Vagina (tissue), 2 donors: ENCODE measurements at regions not wholly inside any gene's neighbourhood (a gene's known extent, or its start where the extent isn't known, plus 50 kb on each side); places are given as distances from the start of the nearest gene placed in this dataset.
A peak's percentile ranks its signal among the peaks of the same experiment; 100 is the strongest.

Experiments
- DNase-seq, 2 donors: peaks; one replicate each; pipeline ENCODE4 v3.0.0-alpha.2; 2017; ENCODE audit errors: extremely low spot score in 2 of 2
- H3K27ac ChIP-seq: fragments of 200-600 bp; sonication (generic); one replicate; pipeline ENCODE4 v1.5.1; 2019
- H3K27me3 ChIP-seq: fragments of 200-600 bp; sonication (generic); one replicate; pipeline ENCODE4 v1.5.1; 2019
- H3K36me3 ChIP-seq, 2 donors: fragments of 200-600 bp; sonication (generic); one replicate each; pipeline ENCODE4 v1.5.1; 2017 to 2019
- H3K4me1 ChIP-seq: fragments of 200-600 bp; sonication (generic); one replicate; pipeline ENCODE4 v1.5.1; 2019
- H3K4me3 ChIP-seq, 2 donors: fragments of 200-600 bp; sonication (generic); 1 replicate in 1 of 2; 2 replicates in 1 of 2; pipeline ENCODE4 v1.5.1; 2016 to 2019
- H3K9me3 ChIP-seq: fragments of 200-600 bp; sonication (generic); one replicate; pipeline ENCODE4 v1.5.1; 2019
- CTCF ChIP-seq, 3 experiments: fragments of 450-650 bp in 2 of 3; fragments of 200-600 bp in 1 of 3; sonication (generic) in 1 of 3; IDR thresholded peaks; one replicate each; pipeline ENCODE4 v1.5.1; 2017 to 2019; ENCODE audit warnings: antibody characterized with exemption in 3 of 3, mild to moderate bottlenecking in 2 of 3, moderate library complexity in 2 of 3
- POLR2A ChIP-seq, 2 donors: fragments of 450-650 bp; IDR thresholded peaks; one replicate each; pipeline ENCODE4 v1.6.1; 2017; ENCODE audit warnings: antibody characterized with exemption in 2 of 2, mild to moderate bottlenecking in 2 of 2, moderate library complexity in 2 of 2
- POLR2AphosphoS5 ChIP-seq, 2 donors: sonication (generic); formaldehyde crosslinking; IDR thresholded peaks; one replicate each; pipeline ENCODE4 v1.9.0; 2017; ENCODE audit warnings: antibody characterized with exemption in 2 of 2, mild to moderate bottlenecking in 2 of 2, low read depth in 1 of 2; ENCODE audit not compliant: insufficient read depth in 1 of 2
- intact Hi-C: fragments of 100-400 bp; cut with DNase I; formaldehyde crosslinking; loops from one replicate; pipeline ENCODE4 v1.15.1; 2023

GRCh38 chr2:128573116-128573515 lies 254.4 kb upstream of the HS6ST1 start:
- TF ChIP-seq POLR2AphosphoS5 (IDR thresholded peaks at IDR 0.05; ENCODE audit: insufficient read depth in 1 of 2, low read depth in 1 of 2), result no peak
- no peak for TF ChIP-seq CTCF (IDR thresholded peaks at IDR 0.05)
- no peak for TF ChIP-seq POLR2A (IDR thresholded peaks at IDR 0.05)
- intact Hi-C loops, result no loop called here
- Histone ChIP-seq H3K27ac (no peak overlapping the region), H3K9me3 (no peaks in the 10 kb centered on the region), H3K4me3 (no peak overlapping the region), H3K27me3 (no peaks in the 10 kb centered on the region), H3K36me3 (no peaks in the 10 kb centered on the region), H3K4me1 (no peaks in the 10 kb centered on the region)
- DNase-seq, result peak in 1 of 2 donors; percentile 91

GRCh38 chr2:128573531-128573930 lies 254.9 kb upstream of the HS6ST1 start:
- Histone ChIP-seq H3K27me3 (no peaks in the 10 kb centered on the region), H3K4me1 (no peaks in the 10 kb centered on the region), H3K9me3 (no peaks in the 10 kb centered on the region), H3K4me3 (no peak overlapping the region), H3K27ac (no peak overlapping the region), H3K36me3 (no peaks in the 10 kb centered on the region)
- peak in 1 of 2 donors; percentile 70 for DNase-seq
- TF ChIP-seq POLR2AphosphoS5 (IDR thresholded peaks at IDR 0.05; ENCODE audit: insufficient read depth in 1 of 2, low read depth in 1 of 2) (no peak), CTCF (IDR thresholded peaks at IDR 0.05) (no peak), POLR2A (IDR thresholded peaks at IDR 0.05) (no peak)
- intact Hi-C loops, result no loop called here

GRCh38 chr2:128577141-128577930 lies 258.7 kb upstream of the HS6ST1 start:
- DNase-seq, result no peak
- H3K4me1 ChIP-seq, result no peaks in the 10 kb centered on the region
- intact Hi-C loops, result no loop called here
- TF ChIP-seq CTCF (IDR thresholded peaks at IDR 0.05), result no peak
- TF ChIP-seq POLR2A (IDR thresholded peaks at IDR 0.05), result no peak
- no peak for TF ChIP-seq POLR2AphosphoS5 (IDR thresholded peaks at IDR 0.05; ENCODE audit: insufficient read depth in 1 of 2, low read depth in 1 of 2)
- H3K27me3 ChIP-seq, result no peaks in the 10 kb centered on the region
- no peak overlapping the region for H3K27ac ChIP-seq
- no peaks in the 10 kb centered on the region for H3K9me3 ChIP-seq
- no peak overlapping the region for H3K4me3 ChIP-seq
- H3K36me3 ChIP-seq, result no peaks in the 10 kb centered on the region

GRCh38 chr2:128578406-128579390 lies 260.0 kb upstream of the HS6ST1 start:
- intact Hi-C loops, result no loop called here
- H3K27me3 ChIP-seq, result no peaks in the 10 kb centered on the region
- H3K36me3 ChIP-seq, result no peaks in the 10 kb centered on the region
- no peak overlapping the region for H3K4me3 ChIP-seq
- H3K27ac ChIP-seq, result no peak overlapping the region
- no peaks in the 10 kb centered on the region for H3K9me3 ChIP-seq
- H3K4me1 ChIP-seq, result no peaks in the 10 kb centered on the region
- no peak for TF ChIP-seq POLR2A (IDR thresholded peaks at IDR 0.05)
- no peak for TF ChIP-seq CTCF (IDR thresholded peaks at IDR 0.05)
- no peak for TF ChIP-seq POLR2AphosphoS5 (IDR thresholded peaks at IDR 0.05; ENCODE audit: insufficient read depth in 1 of 2, low read depth in 1 of 2)
- no peak for DNase-seq
